ENCODE measurements at regions not wholly inside any gene's neighbourhood (a gene's known extent, or its start where the extent isn't known, plus 50 kb on each side); places are given as distances from the start of the nearest gene placed in this dataset.

- TF ChIP-seq CTCF (IDR thresholded peaks at IDR 0.05; ENCODE audit: low read length) = no peak
- no peak for TF ChIP-seq EZH2 (IDR thresholded peaks at IDR 0.05; ENCODE audit: borderline replicate concordance, low read length)
These were observed 1169.6 kb downstream of the EFNB2 start for GRCh38 chr13:105365831-105366230.
